Endothelial cell of umbilical vein (primary cell): ENCODE measurements at regions not wholly inside any gene's neighbourhood (a gene's known extent, or its start where the extent isn't known, plus 50 kb on each side); places are given as distances from the start of the nearest gene placed in this dataset.

Experiments
- BruUV-seq: library from RNA; stranded (reverse); fragments of 400-500 nt; replicated peaks from 2 replicates; lab custom pipeline; 2021; lab: Mats Ljungman, UMichigan
- CTCF ChIA-PET: fragments of 300-600, 350-600 bp; sonication (Branson Sonifier 250); formaldehyde crosslinking; loops from one replicate; lab custom pipeline; 2021; ENCODE audit warnings: antibody characterized with exemption, inconsistent platforms; lab: Charles Lee
- POLR2A ChIA-PET: fragments of 300-600, 350-600 bp; sonication (Branson Sonifier 250); formaldehyde crosslinking; loops from one replicate; lab custom pipeline; 2021; ENCODE audit warnings: antibody characterized with exemption, inconsistent platforms; lab: Charles Lee
- DNase-seq: peaks from one replicate; pipeline ENCODE4 v3.0.0-alpha.2; 2011; ENCODE audit warnings: low read depth, low spot score
- FAIRE-seq: peaks from 2 replicates; lab custom pipeline; 2011; peaks lifted over from hg19 to GRCh38; lab: Jason Lieb, UNC
- H2AFZ ChIP-seq: 2 replicates; pipeline ENCODE4 v1.6.0; 2012; ENCODE audit warnings: low read depth, low read length, control low read depth, inconsistent platforms
- H3K27ac ChIP-seq: 2 replicates; pipeline ENCODE4 v1.5.1; 2011; ENCODE audit warnings: low read depth, mild to moderate bottlenecking, control low read depth, low read length, moderate library complexity; ENCODE audit not compliant: insufficient read depth
- H3K27me3 ChIP-seq, 2 experiments: 2 replicates each; pipeline versions ENCODE4 v1.6.0 to v1.6.1; 2011; ENCODE audit warnings: low read length in 2 of 2, mixed read lengths in 1 of 2; ENCODE audit not compliant: control insufficient read depth in 2 of 2, insufficient read depth in 2 of 2
- H3K36me3 ChIP-seq, 2 experiments: 2 replicates in 1 of 2; 3 replicates in 1 of 2; pipeline ENCODE4 v1.5.1; 2011; ENCODE audit warnings: low read length in 2 of 2, mild to moderate bottlenecking in 1 of 2, moderate library complexity in 1 of 2; ENCODE audit not compliant: control insufficient read depth in 2 of 2, insufficient read depth in 2 of 2; ENCODE audit errors: extremely low read depth in 1 of 2
- H3K4me1 ChIP-seq: 3 replicates; pipeline ENCODE4 v1.5.1; 2011; ENCODE audit warnings: mild to moderate bottlenecking, low read length; ENCODE audit not compliant: control insufficient read depth, insufficient read depth; ENCODE audit errors: extremely low read depth
- H3K4me2 ChIP-seq: 2 replicates; pipeline ENCODE4 v1.6.1; 2011; ENCODE audit warnings: low read length, control low read depth, mixed read lengths; ENCODE audit not compliant: insufficient read depth
- H3K4me3 ChIP-seq, 3 experiments: fragments of 200-600 bp in 1 of 3; sonication (generic), shearing (Covaris generic) in 1 of 3; replicated peaks in 1 of 3; 2 replicates each; pipeline ENCODE4 v1.5.1; 2011 to 2016; ENCODE audit warnings: control low read depth in 3 of 3, low read length in 3 of 3, mild to moderate bottlenecking in 2 of 3, inconsistent platforms in 1 of 3, low read depth in 1 of 3, moderate library complexity in 1 of 3; ENCODE audit not compliant: insufficient read depth in 1 of 3
- H3K79me2 ChIP-seq: 2 replicates; pipeline ENCODE4 v1.6.0; 2012; ENCODE audit warnings: low read length, inconsistent platforms; ENCODE audit not compliant: control insufficient read depth, insufficient read depth
- H3K9ac ChIP-seq: replicated peaks from 2 replicates; pipeline ENCODE3; 2011; ENCODE audit warnings: low read length, control low read depth; ENCODE audit not compliant: insufficient read depth; ENCODE audit errors: extremely low read depth
- H3K9me1 ChIP-seq: replicated peaks from 3 replicates; pipeline ENCODE4 v1.6.0; 2011; ENCODE audit warnings: mild to moderate bottlenecking, low read length; ENCODE audit not compliant: control insufficient read depth, insufficient read depth; ENCODE audit errors: extremely low read depth
- H3K9me3 ChIP-seq: replicated peaks from 2 replicates; pipeline ENCODE4 v1.5.1; 2012; ENCODE audit warnings: low read length, inconsistent platforms; ENCODE audit not compliant: control insufficient read depth, insufficient read depth
- H4K20me1 ChIP-seq: replicated peaks from 2 replicates; pipeline ENCODE3; 2011; ENCODE audit warnings: mild to moderate bottlenecking, low read length; ENCODE audit not compliant: control insufficient read depth, insufficient read depth; ENCODE audit errors: extremely low read depth
- CTCF ChIP-seq, 2 donors: IDR thresholded peaks; 1 replicate in 1 of 2; 2 replicates in 1 of 2; pipeline ENCODE4 v1.5.1; 2011; ENCODE audit warnings: low read length in 2 of 2, mild to moderate bottlenecking in 2 of 2, moderate library complexity in 2 of 2, control low read depth in 1 of 2, inconsistent platforms in 1 of 2, low read depth in 1 of 2; ENCODE audit not compliant: insufficient read depth in 1 of 2; ENCODE audit errors: extremely low read depth in 1 of 2
- EZH2 ChIP-seq: IDR thresholded peaks from 2 replicates; pipeline ENCODE4 v1.6.1; 2012; ENCODE audit warnings: borderline replicate concordance, low read depth, mild to moderate bottlenecking, moderate library complexity, low read length, inconsistent platforms; ENCODE audit not compliant: severe bottlenecking
- FOS ChIP-seq: IDR thresholded peaks from 2 replicates; pipeline ENCODE4 v1.6.1; 2011; ENCODE audit warnings: mild to moderate bottlenecking, low read length, moderate library complexity, borderline replicate concordance; ENCODE audit not compliant: insufficient read depth
- GATA2 ChIP-seq: IDR thresholded peaks from 2 replicates; pipeline ENCODE4 v1.7.0; 2011; ENCODE audit warnings: low read depth, mild to moderate bottlenecking, moderate library complexity, mixed read lengths, low read length; ENCODE audit not compliant: insufficient read length, insufficient read depth
- JUN ChIP-seq: IDR thresholded peaks from 2 replicates; pipeline ENCODE4 v1.6.1; 2011; ENCODE audit warnings: borderline replicate concordance, low read depth; ENCODE audit not compliant: insufficient read length, insufficient read depth
- MYC ChIP-seq: IDR thresholded peaks from one replicate; pipeline ENCODE4 v1.6.1; 2011; ENCODE audit warnings: mild to moderate bottlenecking, low read depth, low read length
- POLR2A ChIP-seq: IDR thresholded peaks from 2 replicates; pipeline ENCODE4 v1.6.1; 2012; ENCODE audit warnings: low read depth, mild to moderate bottlenecking, control low read depth, low read length
- POLR2AphosphoS5 ChIP-seq: IDR thresholded peaks from 2 replicates; pipeline ENCODE4 v1.6.1; 2012; ENCODE audit warnings: low read depth, mild to moderate bottlenecking, control low read depth, low read length, moderate library complexity; ENCODE audit not compliant: insufficient read depth
- dilution Hi-C: fragments of 300-500 bp; cut with MboI; formaldehyde crosslinking; loops from one replicate; pipeline ENCODE4 v1.15.0; 2019; ENCODE audit warnings: low sequenced_read_pairs; ENCODE audit not compliant: extremely low pct_ligation_motif_present
- intact Hi-C: fragments of 100-400 bp; cut with micrococcal nuclease; formaldehyde crosslinking; loops from one replicate; pipeline ENCODE4 v1.10.0; 2022
- TF ChIP-seq, protein P1 (sequence below): IDR thresholded peaks from 2 replicates; pipeline ENCODE4 v1.6.1; 2011; ENCODE audit not compliant: insufficient read depth, insufficient read length

- no peaks in the 10 kb centered on the region for H3K36me3 ChIP-seq
- CTCF ChIA-PET, result no interaction called here
- H3K79me2 ChIP-seq, result no peaks in the 10 kb centered on the region
- H3K9me3 ChIP-seq, result peaks cover 2% of the 10 kb centered on the region
- H2AFZ ChIP-seq, result no peak overlapping the region
- no peaks in the 10 kb centered on the region for H3K4me1 ChIP-seq
- no peak for FAIRE-seq
- no peak overlapping the region for H3K9ac ChIP-seq
- H3K4me2 ChIP-seq, result no peak overlapping the region
- intact Hi-C loops, result no loop called here
- H3K4me3 ChIP-seq, result no peak overlapping the region
- H3K9me1 ChIP-seq, result no peaks in the 10 kb centered on the region
- no peaks in the 10 kb centered on the region for H3K27me3 ChIP-seq
- no peak overlapping the region for H3K27ac ChIP-seq
- TF ChIP-seq, protein P1, sequence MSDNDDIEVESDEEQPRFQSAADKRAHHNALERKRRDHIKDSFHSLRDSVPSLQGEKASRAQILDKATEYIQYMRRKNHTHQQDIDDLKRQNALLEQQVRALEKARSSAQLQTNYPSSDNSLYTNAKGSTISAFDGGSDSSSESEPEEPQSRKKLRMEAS, result no peak
- TF ChIP-seq CTCF (IDR thresholded peaks at IDR 0.05; ENCODE audit: extremely low read depth in 1 of 2, insufficient read depth in 1 of 2, low read depth in 1 of 2, low read length in 2 of 2) (no peak), GATA2 (no peak), POLR2AphosphoS5 (no peak), EZH2 (no peak), POLR2A (no peak), MYC (no peak), FOS (no peak), JUN (no peak)
- POLR2A ChIA-PET, result no interaction called here
- H4K20me1 ChIP-seq, result no peaks in the 10 kb centered on the region
- dilution Hi-C loops, result no loop called here
- no peak for DNase-seq
- BruUV-seq, result no TSS peak
Measured at GRCh38 chr19:22532388-22533300, 101.5 kb upstream of the ZNF492 start.
